NCI-H2227 (cell line): ENCODE measurements at regions not wholly inside any gene's neighbourhood (a gene's known extent, or its start where the extent isn't known, plus 50 kb on each side); places are given as distances from the start of the nearest gene placed in this dataset.

Experiments
- DNase-seq: peaks from one replicate; lab custom pipeline; 2025; ENCODE audit not compliant: unreplicated experiment; lab: John Stamatoyannopoulos, UW

- DNase-seq: no peak
Observed at GRCh38 chr21:32135401-32136363, 143.2 kb downstream of the MIS18A start.

- no peak for DNase-seq
Observed at GRCh38 chr21:32134441-32135130, 144.3 kb downstream of the MIS18A start.

- DNase-seq: no peak
Observed at GRCh38 chr21:32132881-32133280, 146.0 kb downstream of the MIS18A start.

- no peak for DNase-seq
Observed at GRCh38 chr21:32132409-32132808, 146.4 kb downstream of the MIS18A start.

- peak; percentile 14 for DNase-seq
Observed at GRCh38 chr21:32131960-32132359, 146.9 kb downstream of the MIS18A start.

- no peak for DNase-seq
Observed at GRCh38 chr21:32131164-32131563, 147.7 kb downstream of the MIS18A start.

GRCh38 chr21:32130031-32130891 lies 148.6 kb downstream of the MIS18A start:
- no peak for DNase-seq

- DNase-seq: no peak
Observed at GRCh38 chr21:32127081-32127480, 151.8 kb downstream of the MIS18A start.

GRCh38 chr21:32122082-32122481 lies 156.8 kb downstream of the MIS18A start:
- DNase-seq: no peak

- no peak for DNase-seq
Observed at GRCh38 chr21:32120230-32120629, 158.6 kb downstream of the MIS18A start.

GRCh38 chr21:32119811-32120210 lies 159.0 kb downstream of the MIS18A start:
- no peak for DNase-seq

- no peak for DNase-seq
Observed at GRCh38 chr21:32119389-32119788, 159.5 kb downstream of the MIS18A start.

GRCh38 chr21:32114419-32115035 lies 164.3 kb downstream of the MIS18A start:
- DNase-seq: no peak

- DNase-seq: no peak
Observed at GRCh38 chr21:32113486-32113885, 165.4 kb downstream of the MIS18A start.

GRCh38 chr21:32112195-32112594 lies 166.7 kb downstream of the MIS18A start:
- no peak for DNase-seq

GRCh38 chr21:32108566-32108965 lies 170.3 kb downstream of the MIS18A start:
- DNase-seq: no peak

GRCh38 chr21:32103361-32103760 lies 175.5 kb downstream of the MIS18A start:
- no peak for DNase-seq

GRCh38 chr21:32102426-32102825 lies 176.4 kb downstream of the MIS18A start:
- DNase-seq: no peak

GRCh38 chr21:32101277-32101676 lies 177.6 kb downstream of the MIS18A start:
- DNase-seq: no peak

GRCh38 chr21:32100423-32100822 lies 178.4 kb downstream of the MIS18A start:
- DNase-seq: no peak
